ENCODE measurements at regions not wholly inside any gene's neighbourhood (a gene's known extent, or its start where the extent isn't known, plus 50 kb on each side); places are given as distances from the start of the nearest gene placed in this dataset.
"Not testable (repeated sequence)": the region's sequence is repeated elsewhere in the genome, so short reads cannot be mapped to it uniquely, and the experiment has no call there.

GRCh38 chrY:7792431-7792830 lies 880.9 kb upstream of the AMELY start:
- Mint-ChIP-seq H3K36me3 (ENCODE audit: insufficient read depth) (no peaks in the 10 kb centered on the region), H3K27me3 (ENCODE audit: low read depth) (no peaks in the 10 kb centered on the region), H3K4me1 (ENCODE audit: low read depth) (no peaks in the 10 kb centered on the region), H3K4me3 (no peak overlapping the region), H3K9me3 (no peaks in the 10 kb centered on the region)
- ATAC-seq, result no peak
- no peak for DNase-seq

GRCh38 chrY:7781501-7781900 lies 869.9 kb upstream of the AMELY start:
- no peaks in the 10 kb centered on the region for H3K36me3 Mint-ChIP-seq (ENCODE audit: insufficient read depth)
- no peaks in the 10 kb centered on the region for H3K27me3 Mint-ChIP-seq (ENCODE audit: low read depth)
- DNase-seq (no peak), ATAC-seq (no peak)
- no peaks in the 10 kb centered on the region for H3K9me3 Mint-ChIP-seq
- H3K4me1 Mint-ChIP-seq (ENCODE audit: low read depth), result no peaks in the 10 kb centered on the region
- H3K4me3 Mint-ChIP-seq, result no peak overlapping the region

- H3K36me3 Mint-ChIP-seq (ENCODE audit: insufficient read depth); ATAC-seq; H3K9me3 Mint-ChIP-seq; DNase-seq; H3K4me3 Mint-ChIP-seq; H3K27me3 Mint-ChIP-seq (ENCODE audit: low read depth); H3K4me1 Mint-ChIP-seq (ENCODE audit: low read depth): not testable (repeated sequence)
Observed at GRCh38 chrY:7775436-7775835, 863.9 kb upstream of the AMELY start.

- H3K36me3 Mint-ChIP-seq (ENCODE audit: insufficient read depth), result no peaks in the 10 kb centered on the region
- no peaks in the 10 kb centered on the region for H3K9me3 Mint-ChIP-seq
- DNase-seq, result no peak
- no peaks in the 10 kb centered on the region for H3K4me1 Mint-ChIP-seq (ENCODE audit: low read depth)
- no peak for ATAC-seq
- H3K27me3 Mint-ChIP-seq (ENCODE audit: low read depth), result no peaks in the 10 kb centered on the region
- H3K4me3 Mint-ChIP-seq, result no peak overlapping the region
Observed at GRCh38 chrY:7771771-7772170, 860.2 kb upstream of the AMELY start.

- DNase-seq, result no peak
- ATAC-seq, result no peak
- H3K27me3 Mint-ChIP-seq (ENCODE audit: low read depth), result no peaks in the 10 kb centered on the region
- no peaks in the 10 kb centered on the region for H3K36me3 Mint-ChIP-seq (ENCODE audit: insufficient read depth)
- H3K4me3 Mint-ChIP-seq, result no peak overlapping the region
- no peaks in the 10 kb centered on the region for H3K9me3 Mint-ChIP-seq
- H3K4me1 Mint-ChIP-seq (ENCODE audit: low read depth), result no peaks in the 10 kb centered on the region
Observed at GRCh38 chrY:7769790-7770375, 858.3 kb upstream of the AMELY start.

GRCh38 chrY:7768901-7769300 lies 857.3 kb upstream of the AMELY start:
- Mint-ChIP-seq H3K27me3 (ENCODE audit: low read depth) (no peaks in the 10 kb centered on the region), H3K4me1 (ENCODE audit: low read depth) (no peaks in the 10 kb centered on the region), H3K4me3 (no peak overlapping the region), H3K9me3 (no peaks in the 10 kb centered on the region), H3K36me3 (ENCODE audit: insufficient read depth) (no peaks in the 10 kb centered on the region)
- ATAC-seq, result no peak
- no peak for DNase-seq

DNA sequence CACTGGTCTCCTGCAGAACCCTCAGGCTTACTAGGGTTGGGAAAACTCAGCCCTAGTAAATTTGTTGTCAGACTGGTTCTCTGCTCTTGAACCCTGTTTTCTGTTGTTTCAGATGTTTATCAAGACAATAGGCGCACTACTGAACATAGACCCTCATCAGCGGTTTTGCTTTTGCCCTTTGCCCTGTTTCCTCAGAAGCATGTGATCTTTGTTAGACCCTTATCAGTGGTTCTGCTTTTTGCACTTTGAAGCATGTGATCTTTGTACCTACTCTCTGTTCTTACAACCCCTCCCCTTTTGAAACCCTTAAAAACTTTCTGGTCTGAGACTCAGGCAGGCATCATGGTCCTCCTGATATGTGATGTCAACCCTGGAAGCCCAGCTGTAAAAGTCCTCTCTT lies 842.2 kb upstream of the AMELY start:
- Mint-ChIP-seq H3K36me3 (ENCODE audit: insufficient read depth) (no peaks in the 10 kb centered on the region), H3K4me3 (no peak overlapping the region)

GRCh38 chrY:7746781-7747180 lies 835.2 kb upstream of the AMELY start:
- no peak for DNase-seq
- no peaks in the 10 kb centered on the region for H3K27me3 Mint-ChIP-seq (ENCODE audit: low read depth)
- ATAC-seq, result no peak
- no peak overlapping the region for H3K4me3 Mint-ChIP-seq
- no peaks in the 10 kb centered on the region for H3K9me3 Mint-ChIP-seq
- no peaks in the 10 kb centered on the region for H3K4me1 Mint-ChIP-seq (ENCODE audit: low read depth)
- no peaks in the 10 kb centered on the region for H3K36me3 Mint-ChIP-seq (ENCODE audit: insufficient read depth)

More for the DNA sequence above, 842.2 kb upstream of the AMELY start:
- DNase-seq (no peak), ATAC-seq (no peak)
- Mint-ChIP-seq H3K4me1 (ENCODE audit: low read depth) (no peaks in the 10 kb centered on the region), H3K9me3 (no peaks in the 10 kb centered on the region), H3K27me3 (ENCODE audit: low read depth) (peaks cover 6% of the 10 kb centered on the region)

DNA sequence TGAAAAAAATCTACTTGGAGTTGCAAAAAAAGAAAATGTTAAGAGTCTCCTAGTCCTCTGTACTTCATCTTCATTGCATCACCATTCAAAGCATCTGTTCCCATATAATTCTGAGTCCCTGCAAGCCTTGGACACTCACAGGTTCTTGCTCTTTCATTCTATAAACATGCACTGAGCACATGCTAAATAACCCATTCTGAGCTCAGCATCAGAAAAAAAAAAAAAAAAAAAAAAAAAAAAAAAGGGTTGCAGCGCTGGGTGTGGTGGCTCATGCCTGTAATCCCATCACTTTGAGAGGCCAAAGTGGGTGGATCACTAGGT lies 834.0 kb upstream of the AMELY start:
- H3K4me3 Mint-ChIP-seq, result no peak overlapping the region
- DNase-seq (no peak), ATAC-seq (no peak)
- H3K36me3 Mint-ChIP-seq (ENCODE audit: insufficient read depth), result no peaks in the 10 kb centered on the region
- no peaks in the 10 kb centered on the region for H3K9me3 Mint-ChIP-seq
- H3K27me3 Mint-ChIP-seq (ENCODE audit: low read depth), result no peaks in the 10 kb centered on the region
- H3K4me1 Mint-ChIP-seq (ENCODE audit: low read depth), result no peaks in the 10 kb centered on the region

DNA sequence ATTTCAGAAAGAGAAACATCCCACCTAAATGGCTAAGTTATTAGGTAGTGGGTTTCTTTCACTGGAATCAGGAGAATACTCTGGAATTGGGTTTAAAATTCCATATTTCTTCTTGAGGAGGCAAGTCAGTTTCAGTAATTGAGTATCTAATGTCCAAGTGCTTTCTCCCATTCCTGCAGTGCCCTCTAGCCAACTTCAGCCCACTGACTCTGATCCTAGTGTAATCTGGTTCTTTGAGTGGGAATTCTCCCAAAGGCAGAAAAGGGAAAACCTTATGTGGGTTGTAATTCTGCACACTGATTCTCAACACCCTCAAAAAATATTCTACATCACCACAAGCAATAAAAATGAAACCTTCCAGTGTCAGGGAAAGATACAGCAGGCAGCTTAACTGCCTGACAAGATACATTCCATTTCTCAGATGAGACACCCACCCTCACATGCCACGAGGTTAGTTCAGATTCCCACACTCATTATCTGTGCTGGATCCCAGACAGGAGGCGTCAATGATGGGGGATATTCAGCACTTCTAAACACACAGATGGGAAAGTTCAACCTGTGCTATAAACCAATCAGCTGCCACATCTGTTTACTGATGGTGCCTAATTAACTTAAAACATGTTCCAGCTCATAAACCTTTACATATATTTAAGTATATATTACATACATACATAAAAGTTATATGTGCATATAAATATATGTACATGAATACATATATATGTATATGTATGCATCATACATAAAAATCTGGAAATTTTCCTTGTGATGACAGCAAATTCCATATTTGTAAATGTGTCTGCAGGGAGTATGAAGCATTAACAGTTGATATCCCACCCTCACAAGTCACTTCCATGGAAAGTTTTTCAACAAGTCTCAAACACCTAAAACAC lies 833.4 kb upstream of the AMELY start:
- H3K9me3 Mint-ChIP-seq, result no peaks in the 10 kb centered on the region
- no peaks in the 10 kb centered on the region for H3K27me3 Mint-ChIP-seq (ENCODE audit: low read depth)
- no peaks in the 10 kb centered on the region for H3K36me3 Mint-ChIP-seq (ENCODE audit: insufficient read depth)
- DNase-seq (no peak), ATAC-seq (no peak)
- H3K4me3 Mint-ChIP-seq, result no peak overlapping the region
- no peaks in the 10 kb centered on the region for H3K4me1 Mint-ChIP-seq (ENCODE audit: low read depth)

DNA sequence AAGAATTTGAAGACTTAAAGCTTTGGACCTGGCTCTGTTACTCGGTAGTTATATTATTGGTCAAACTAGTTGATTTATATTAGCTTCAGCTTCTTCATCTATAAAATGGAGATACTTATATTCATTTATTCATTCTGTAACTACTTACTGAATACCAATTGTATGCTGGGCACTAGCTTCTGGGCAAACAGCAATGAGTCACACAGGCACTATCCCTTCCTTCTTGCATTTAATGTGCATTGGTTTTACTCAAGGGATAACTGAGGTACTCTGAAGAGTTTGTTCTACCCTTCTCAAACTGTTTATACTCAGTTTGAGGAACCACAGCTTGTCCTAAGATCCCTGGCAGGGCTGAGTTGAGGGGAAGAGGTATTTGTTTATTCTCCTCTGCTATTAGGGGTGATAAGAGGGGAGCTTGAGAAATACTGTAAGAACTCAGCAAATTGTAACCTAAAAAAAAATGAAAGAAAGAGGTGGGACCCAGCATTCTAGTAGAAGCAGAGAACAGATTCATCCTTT lies 825.4 kb upstream of the AMELY start:
- H3K4me1 Mint-ChIP-seq (ENCODE audit: low read depth), result no peaks in the 10 kb centered on the region
- H3K9me3 Mint-ChIP-seq, result no peaks in the 10 kb centered on the region
- DNase-seq, result no peak
- H3K36me3 Mint-ChIP-seq (ENCODE audit: insufficient read depth), result no peaks in the 10 kb centered on the region
- no peak overlapping the region for H3K4me3 Mint-ChIP-seq
- no peak for ATAC-seq
- H3K27me3 Mint-ChIP-seq (ENCODE audit: low read depth), result no peaks in the 10 kb centered on the region

DNA sequence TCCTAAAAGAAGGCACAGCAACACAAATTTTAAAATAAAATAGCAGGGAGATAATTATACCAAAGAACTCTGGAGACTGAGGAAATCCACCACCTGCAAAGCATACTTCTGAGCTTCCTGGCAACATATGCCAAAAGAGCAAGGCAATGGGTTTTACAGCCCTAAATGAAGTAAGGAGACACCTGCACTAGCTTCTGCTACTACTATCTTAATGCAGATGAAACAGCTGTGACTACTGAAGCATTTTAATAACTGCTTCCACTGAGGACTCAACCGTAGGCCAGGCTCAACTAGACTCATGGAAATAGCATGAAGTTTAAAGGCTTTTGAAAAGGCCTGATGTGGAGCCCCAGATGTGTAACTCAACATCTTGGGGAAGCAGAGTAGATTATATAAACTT lies 820.1 kb upstream of the AMELY start:
- H3K4me1 Mint-ChIP-seq (ENCODE audit: low read depth), result no peaks in the 10 kb centered on the region
- no peak overlapping the region for H3K4me3 Mint-ChIP-seq
- DNase-seq (no peak), ATAC-seq (no peak)
- no peaks in the 10 kb centered on the region for H3K27me3 Mint-ChIP-seq (ENCODE audit: low read depth)
- no peaks in the 10 kb centered on the region for H3K36me3 Mint-ChIP-seq (ENCODE audit: insufficient read depth)
- no peaks in the 10 kb centered on the region for H3K9me3 Mint-ChIP-seq

GRCh38 chrY:7730664-7731063 lies 819.1 kb upstream of the AMELY start:
- peak in 1 of 2 donors; percentile 21 for ATAC-seq
- Mint-ChIP-seq H3K36me3 (ENCODE audit: insufficient read depth) (no peaks in the 10 kb centered on the region), H3K9me3 (no peaks in the 10 kb centered on the region), H3K4me1 (ENCODE audit: low read depth) (no peaks in the 10 kb centered on the region), H3K27me3 (ENCODE audit: low read depth) (no peaks in the 10 kb centered on the region), H3K4me3 (no peak overlapping the region)
- no peak for DNase-seq

DNA sequence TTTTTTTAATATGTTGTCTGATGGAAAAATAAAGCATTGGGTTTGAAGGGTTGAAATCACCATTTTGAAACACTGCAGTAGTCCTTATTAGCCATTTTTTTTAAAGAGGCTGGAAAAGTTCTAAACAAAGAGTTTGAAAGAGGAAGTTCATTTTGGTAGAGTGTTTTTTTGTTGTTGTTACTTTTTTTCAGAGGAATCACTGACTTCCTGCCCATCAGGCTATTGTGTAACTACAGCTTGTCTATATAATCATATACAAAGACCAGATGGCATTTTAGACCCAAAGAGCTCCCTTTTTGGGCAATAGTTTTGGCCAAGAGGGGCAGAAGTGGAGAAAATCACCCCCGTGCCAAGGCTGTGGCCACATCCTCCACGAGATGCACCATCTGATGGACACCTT lies 818.5 kb upstream of the AMELY start:
- no peak overlapping the region for H3K4me3 Mint-ChIP-seq
- H3K4me1 Mint-ChIP-seq (ENCODE audit: low read depth), result no peaks in the 10 kb centered on the region
- DNase-seq (no peak), ATAC-seq (no peak)
- no peaks in the 10 kb centered on the region for H3K27me3 Mint-ChIP-seq (ENCODE audit: low read depth)
- no peaks in the 10 kb centered on the region for H3K9me3 Mint-ChIP-seq
- no peaks in the 10 kb centered on the region for H3K36me3 Mint-ChIP-seq (ENCODE audit: insufficient read depth)

DNA sequence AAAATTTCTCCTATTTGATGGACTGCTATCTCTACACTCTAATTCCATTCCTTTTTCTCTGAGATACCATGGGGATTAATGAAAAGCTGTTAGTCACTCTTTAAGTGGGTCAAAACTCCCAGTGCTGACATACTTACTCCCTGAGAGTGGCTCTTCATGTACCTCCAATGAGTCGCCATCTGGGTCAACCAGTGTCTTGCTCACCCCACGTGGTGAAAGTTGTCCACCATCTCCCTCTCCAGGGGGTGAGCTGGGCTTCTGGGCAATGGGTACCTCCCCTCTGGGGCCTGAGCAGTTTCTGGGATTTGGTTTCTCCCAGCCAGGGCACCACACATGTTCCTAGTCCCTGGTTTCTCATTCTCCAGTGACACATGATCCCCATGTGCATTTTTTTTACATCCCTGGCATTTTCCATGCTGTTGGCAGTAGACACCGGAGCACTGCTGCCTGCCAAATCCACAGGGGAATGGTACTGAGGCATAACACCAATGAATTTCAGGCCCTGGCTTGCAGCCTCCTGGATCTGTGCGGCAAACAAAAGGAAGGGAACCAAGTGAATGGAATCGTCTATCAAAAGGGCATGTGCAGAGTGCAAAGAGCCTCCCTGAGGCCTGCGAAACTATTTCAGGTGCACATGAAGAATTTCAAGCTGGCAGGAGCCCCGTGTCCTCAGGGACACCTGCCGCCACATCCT lies 817.9 kb upstream of the AMELY start:
- Mint-ChIP-seq H3K4me1 (ENCODE audit: low read depth) (no peaks in the 10 kb centered on the region), H3K36me3 (ENCODE audit: insufficient read depth) (no peaks in the 10 kb centered on the region), H3K4me3 (no peak overlapping the region), H3K9me3 (no peaks in the 10 kb centered on the region), H3K27me3 (ENCODE audit: low read depth) (no peaks in the 10 kb centered on the region)
- peak in 1 of 2 donors; percentile 63 for ATAC-seq
- no peak for DNase-seq
